B cell (primary cell): ENCODE measurements at regions not wholly inside any gene's neighbourhood (a gene's known extent, or its start where the extent isn't known, plus 50 kb on each side); places are given as distances from the start of the nearest gene placed in this dataset.

Experiments used
- ATAC-seq: fragments of 200-7000 bp; cut with Tn5 transposase; one replicate; pipeline ENCODE4 v1.10.0; 2021; ENCODE audit warnings: low read depth, mild to moderate bottlenecking, moderate number of reproducible peaks, moderate library complexity
- CTCF ChIA-PET: fragments of 350-600 bp; sonication (Branson Sonifier 250); formaldehyde crosslinking; loops from one replicate; lab custom pipeline; 2021; ENCODE audit warnings: antibody characterized with exemption, inconsistent platforms; lab: Charles Lee
- POLR2A ChIA-PET: fragments of 350-600 bp; sonication (Branson Sonifier 250); formaldehyde crosslinking; loops from one replicate; lab custom pipeline; 2021; ENCODE audit warnings: antibody characterized with exemption; lab: Charles Lee
- DNase-seq: peaks from one replicate; pipeline ENCODE4 v3.0.0; 2013
- H2AFZ ChIP-seq: 2 replicates; pipeline ENCODE4 v1.6.1; 2012; ENCODE audit warnings: mild to moderate bottlenecking, low read depth, low read length; ENCODE audit not compliant: insufficient read depth, poor library complexity, severe bottlenecking
- H3K27ac ChIP-seq, 2 donors: 1 replicate in 1 of 2; 2 replicates in 1 of 2; pipeline ENCODE4 v1.5.1; 2012 to 2013; ENCODE audit warnings: low read length in 2 of 2, mild to moderate bottlenecking in 2 of 2, moderate library complexity in 1 of 2
- H3K27me3 ChIP-seq, 4 experiments: fragments of 200-600 bp in 1 of 4; sonication (generic) in 1 of 4; replicated peaks in 1 of 4; 1 replicate in 2 of 4; 2 replicates in 2 of 4; pipeline versions ENCODE4 v1.6.1 to v1.7.0; 2013 to 2016; ENCODE audit warnings: low read length in 3 of 4, mild to moderate bottlenecking in 2 of 4, mixed read lengths in 1 of 4, moderate library complexity in 1 of 4; ENCODE audit not compliant: insufficient read depth in 4 of 4, control insufficient read depth in 3 of 4; ENCODE audit errors: control extremely low read depth in 1 of 4
- H3K36me3 ChIP-seq, 2 experiments: replicated peaks in 1 of 2; 1 replicate in 1 of 2; 2 replicates in 1 of 2; pipeline versions ENCODE4 v1.6.1 to v1.7.1; 2013; ENCODE audit warnings: low read length in 1 of 2; ENCODE audit not compliant: insufficient read depth in 2 of 2, control insufficient read depth in 1 of 2; ENCODE audit errors: control extremely low read depth in 1 of 2, extremely low read depth in 1 of 2
- H3K4me1 ChIP-seq, 2 donors: fragments of 200-600 bp in 1 of 2; sonication (generic) in 1 of 2; 1 replicate in 1 of 2; 2 replicates in 1 of 2; pipeline versions ENCODE4 v1.5.1 to v1.6.1; 2013 to 2017; ENCODE audit warnings: low read length in 2 of 2; ENCODE audit not compliant: control insufficient read depth in 2 of 2, insufficient read depth in 2 of 2
- H3K4me2 ChIP-seq: replicated peaks from 2 replicates; pipeline ENCODE3; 2012; ENCODE audit warnings: mild to moderate bottlenecking, low read depth, low read length; ENCODE audit not compliant: poor library complexity, severe bottlenecking
- H3K4me3 ChIP-seq, 5 experiments: fragments of 200-600 bp in 1 of 5; sonication (generic) in 1 of 5; 1 replicate in 3 of 5; 2 replicates in 2 of 5; pipeline versions ENCODE4 v1.5.1 to v1.7.0; 2011 to 2016; ENCODE audit warnings: low read length in 4 of 5, mild to moderate bottlenecking in 4 of 5, low read depth in 2 of 5, control low read depth in 1 of 5, moderate library complexity in 1 of 5; ENCODE audit not compliant: insufficient read depth in 1 of 5; ENCODE audit errors: control extremely low read depth in 1 of 5, extremely low read depth in 1 of 5
- H3K79me2 ChIP-seq: fragments of 200-600 bp; sonication (generic); one replicate; pipeline ENCODE4 v1.6.0; 2016; ENCODE audit warnings: low read length; ENCODE audit not compliant: control insufficient read depth, insufficient read depth
- H3K9ac ChIP-seq: fragments of 200-600 bp; sonication (generic); 2 replicates; pipeline ENCODE4 v1.6.1; 2017; ENCODE audit warnings: mild to moderate bottlenecking, low read length, moderate library complexity
- H3K9me3 ChIP-seq, 3 donors: one replicate each; pipeline versions ENCODE4 v1.6.1 to v1.7.1; 2013; ENCODE audit warnings: low read length in 2 of 3; ENCODE audit not compliant: control insufficient read depth in 2 of 3, insufficient read depth in 1 of 3; ENCODE audit errors: control extremely low read depth in 1 of 3
- H4K20me1 ChIP-seq: 2 replicates; pipeline ENCODE4 v1.6.0; 2012; ENCODE audit warnings: mild to moderate bottlenecking, low read length; ENCODE audit not compliant: insufficient read depth, control insufficient read depth, poor library complexity, severe bottlenecking
- H3K27ac Mint-ChIP-seq: one replicate; pipeline ENCODE4 v1.8.0; 2021; ENCODE audit warnings: mixed read lengths
- H3K27me3 Mint-ChIP-seq: one replicate; pipeline ENCODE4 v1.8.0; 2021; ENCODE audit warnings: mixed read lengths
- H3K4me1 Mint-ChIP-seq: one replicate; pipeline ENCODE4 v1.8.0; 2021; ENCODE audit warnings: mixed read lengths
- H3K4me3 Mint-ChIP-seq: one replicate; pipeline ENCODE4 v1.8.0; 2021; ENCODE audit warnings: mixed read lengths
- H3K9me3 Mint-ChIP-seq: one replicate; pipeline ENCODE4 v1.8.0; 2022; ENCODE audit warnings: mixed read lengths; ENCODE audit not compliant: insufficient read depth
- EZH2 ChIP-seq: IDR thresholded peaks from 2 replicates; pipeline ENCODE4 v1.6.1; 2012; ENCODE audit warnings: borderline replicate concordance, low read depth, mild to moderate bottlenecking, moderate library complexity, low read length; ENCODE audit not compliant: insufficient read depth, poor library complexity, severe bottlenecking
- WGBS: methylation state at CpG from one replicate; pipeline ENCODE4 v1.1.5; 2013; ENCODE audit warnings: missing lambda C conversion rate; ENCODE audit not compliant: insufficient coverage; 5-methylcytosine and 5-hydroxymethylcytosine counted together
- intact Hi-C: fragments of 100-400 bp; cut with micrococcal nuclease; formaldehyde crosslinking; loops from one replicate; pipeline ENCODE4 v1.10.0; 2022
- TF ChIP-seq, protein P1 (sequence below): fragments of 200-600 bp; IDR thresholded peaks from one replicate; pipeline ENCODE4 v1.8.0; 2022; ENCODE audit warnings: antibody characterized with exemption, mild to moderate bottlenecking

DNA sequence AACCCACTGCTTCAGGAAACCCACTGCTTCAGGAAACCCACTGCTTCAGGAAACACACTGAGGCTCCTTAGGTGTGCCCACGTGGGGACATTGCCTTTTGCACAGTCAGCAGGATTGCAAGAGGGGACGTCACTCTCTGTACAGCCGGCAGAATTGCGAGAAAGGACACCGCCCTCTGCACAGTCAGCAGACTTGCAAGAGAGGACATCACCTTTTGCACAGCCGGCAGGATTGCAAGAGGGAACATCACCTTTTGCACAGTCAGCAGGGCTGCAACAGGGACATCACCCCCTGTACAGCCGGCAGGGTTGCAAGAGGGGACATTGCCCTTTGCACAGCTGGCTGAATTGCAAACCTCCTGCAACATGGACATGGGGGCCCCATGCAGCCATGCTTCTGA is 407.6 kb downstream of the GLRX3 start:
- intact Hi-C loops: no loop called here
- Histone ChIP-seq H3K36me3 (no peaks in the 10 kb centered on the region), H2AFZ (no peak overlapping the region), H3K9me3 (peaks cover 0 to 8% (median 0%) of the 10 kb centered on the region in 3 donors), H4K20me1 (no peaks in the 10 kb centered on the region), H3K27ac (no peak overlapping the region), H3K4me1 (no peaks in the 10 kb centered on the region), H3K4me3 (no peak overlapping the region), H3K9ac (no peak overlapping the region), H3K4me2 (no peak overlapping the region), H3K27me3 (no peaks in the 10 kb centered on the region), H3K79me2 (no peaks in the 10 kb centered on the region)
- ChIA-PET CTCF (no interaction called here), POLR2A (no interaction called here)
- no peaks in the 10 kb centered on the region for H3K9me3 Mint-ChIP-seq
- TF ChIP-seq EZH2: no peak
- TF ChIP-seq, protein P1, sequence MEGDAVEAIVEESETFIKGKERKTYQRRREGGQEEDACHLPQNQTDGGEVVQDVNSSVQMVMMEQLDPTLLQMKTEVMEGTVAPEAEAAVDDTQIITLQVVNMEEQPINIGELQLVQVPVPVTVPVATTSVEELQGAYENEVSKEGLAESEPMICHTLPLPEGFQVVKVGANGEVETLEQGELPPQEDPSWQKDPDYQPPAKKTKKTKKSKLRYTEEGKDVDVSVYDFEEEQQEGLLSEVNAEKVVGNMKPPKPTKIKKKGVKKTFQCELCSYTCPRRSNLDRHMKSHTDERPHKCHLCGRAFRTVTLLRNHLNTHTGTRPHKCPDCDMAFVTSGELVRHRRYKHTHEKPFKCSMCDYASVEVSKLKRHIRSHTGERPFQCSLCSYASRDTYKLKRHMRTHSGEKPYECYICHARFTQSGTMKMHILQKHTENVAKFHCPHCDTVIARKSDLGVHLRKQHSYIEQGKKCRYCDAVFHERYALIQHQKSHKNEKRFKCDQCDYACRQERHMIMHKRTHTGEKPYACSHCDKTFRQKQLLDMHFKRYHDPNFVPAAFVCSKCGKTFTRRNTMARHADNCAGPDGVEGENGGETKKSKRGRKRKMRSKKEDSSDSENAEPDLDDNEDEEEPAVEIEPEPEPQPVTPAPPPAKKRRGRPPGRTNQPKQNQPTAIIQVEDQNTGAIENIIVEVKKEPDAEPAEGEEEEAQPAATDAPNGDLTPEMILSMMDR: no peak
- WGBS: 76% methylated on average over 7 of the region's 7 CpGs
- H3K4me3 Mint-ChIP-seq: no peak overlapping the region
- ATAC-seq (no peak), DNase-seq (no peak)
- H3K4me1 Mint-ChIP-seq: no peaks in the 10 kb centered on the region
- H3K27me3 Mint-ChIP-seq: peaks cover 3% of the 10 kb centered on the region
- H3K27ac Mint-ChIP-seq: no peak overlapping the region

DNA sequence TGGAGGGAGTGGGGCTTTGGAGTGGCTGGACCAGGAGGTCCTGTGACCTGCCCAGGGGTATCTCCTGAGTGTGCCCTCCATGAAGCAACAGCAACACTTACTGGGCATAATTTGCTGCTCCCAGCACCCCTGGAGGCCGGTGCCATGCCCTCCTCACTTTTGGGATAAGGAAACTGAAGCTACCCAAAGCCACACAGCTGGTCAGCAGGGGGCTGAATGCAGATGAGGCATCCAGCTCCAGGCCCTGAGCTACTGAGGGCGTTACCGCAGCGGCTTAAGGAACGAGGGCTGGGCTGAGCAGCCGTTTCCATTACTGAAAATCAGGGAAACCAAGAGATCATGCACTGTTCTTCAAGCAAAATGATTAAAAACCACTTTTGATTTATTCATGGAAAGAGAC is 408.9 kb downstream of the GLRX3 start:
- Histone ChIP-seq H3K9ac (no peak overlapping the region), H3K9me3 (peaks cover 0 to 5% (median 0%) of the 10 kb centered on the region in 3 donors), H3K27me3 (no peaks in the 10 kb centered on the region), H3K4me1 (no peaks in the 10 kb centered on the region), H3K36me3 (no peaks in the 10 kb centered on the region), H4K20me1 (no peaks in the 10 kb centered on the region), H2AFZ (no peak overlapping the region), H3K27ac (no peak overlapping the region), H3K4me2 (no peak overlapping the region), H3K4me3 (no peak overlapping the region), H3K79me2 (no peaks in the 10 kb centered on the region)
- TF ChIP-seq EZH2: no peak
- ChIA-PET CTCF (no interaction called here), POLR2A (no interaction called here)
- H3K9me3 Mint-ChIP-seq: no peaks in the 10 kb centered on the region
- no peak overlapping the region for H3K4me3 Mint-ChIP-seq
- no peaks in the 10 kb centered on the region for H3K4me1 Mint-ChIP-seq
- 59% methylated on average over 5 of the region's 6 CpGs for WGBS
- no peak for ATAC-seq
- H3K27me3 Mint-ChIP-seq: peaks cover 3% of the 10 kb centered on the region
- no peak overlapping the region for H3K27ac Mint-ChIP-seq
- DNase-seq: no peak
- intact Hi-C loops: no loop called here
